SIG-M5 treated with dmso at 0.1 percent for 504 hours (cell line): ENCODE measurements at regions not wholly inside any gene's neighbourhood (a gene's known extent, or its start where the extent isn't known, plus 50 kb on each side); places are given as distances from the start of the nearest gene placed in this dataset.

Experiments used
- DNase-seq: peaks from one replicate; lab custom pipeline; 2025; ENCODE audit not compliant: unreplicated experiment; lab: John Stamatoyannopoulos, UW

- DNase-seq = no peak
These were observed 180.4 kb downstream of the URI1 start for GRCh38 chr19:30122431-30122830.

GRCh38 chr19:30123119-30123518, 181.1 kb downstream of the URI1 start:
- no peak for DNase-seq

GRCh38 chr19:30123611-30124010, 181.6 kb downstream of the URI1 start:
- no peak for DNase-seq

- DNase-seq = no peak
These were observed 186.2 kb downstream of the URI1 start for GRCh38 chr19:30128211-30128610.

GRCh38 chr19:30130356-30131122, 188.5 kb downstream of the URI1 start:
- DNase-seq = no peak

GRCh38 chr19:30131246-30131645, 189.2 kb downstream of the URI1 start:
- DNase-seq = no peak

GRCh38 chr19:30131722-30132291, 189.8 kb downstream of the URI1 start:
- DNase-seq = no peak

- DNase-seq = no peak
These were observed 190.5 kb downstream of the URI1 start for GRCh38 chr19:30132343-30133075.

GRCh38 chr19:30133803-30134202, 191.8 kb downstream of the URI1 start:
- no peak for DNase-seq

GRCh38 chr19:30135093-30135757, 193.2 kb downstream of the URI1 start:
- DNase-seq = no peak

GRCh38 chr19:30135797-30136196, 193.8 kb downstream of the URI1 start:
- DNase-seq = no peak

GRCh38 chr19:30136611-30137195, 194.7 kb downstream of the URI1 start:
- no peak for DNase-seq

GRCh38 chr19:30137747-30138146, 195.7 kb downstream of the URI1 start:
- no peak for DNase-seq

- no peak for DNase-seq
These were observed 202.3 kb downstream of the URI1 start for GRCh38 chr19:30144242-30144758.

- no peak for DNase-seq
These were observed 202.8 kb downstream of the URI1 start for GRCh38 chr19:30144802-30145201.

- no peak for DNase-seq
These were observed 203.4 kb downstream of the URI1 start for GRCh38 chr19:30145467-30145866.

- no peak for DNase-seq
These were observed 204.3 kb downstream of the URI1 start for GRCh38 chr19:30146346-30146745.

- peak; percentile 2 for DNase-seq
These were observed 206.2 kb downstream of the URI1 start for GRCh38 chr19:30148039-30148790.

GRCh38 chr19:30148803-30149202, 206.8 kb downstream of the URI1 start:
- no peak for DNase-seq

- no peak for DNase-seq
These were observed 207.3 kb downstream of the URI1 start for GRCh38 chr19:30149300-30149699.
